Stimulated activated CD8-positive, alpha-beta memory T cell treated with anti-CD3 and anti-CD28 coated beads, Interleukin-12 subunit alpha, Interleukin-12 subunit beta, amount 100 ng/mL, for 24 hours (primary cell): ENCODE measurements at regions not wholly inside any gene's neighbourhood (a gene's known extent, or its start where the extent isn't known, plus 50 kb on each side); places are given as distances from the start of the nearest gene placed in this dataset.
"Not testable (repeated sequence)": the region's sequence is repeated elsewhere in the genome, so short reads cannot be mapped to it uniquely, and the experiment has no call there.

Experiments used
- DNase-seq: peaks from one replicate; pipeline ENCODE4 v3.0.0-alpha.2; 2020; ENCODE audit errors: extremely low read depth

DNA sequence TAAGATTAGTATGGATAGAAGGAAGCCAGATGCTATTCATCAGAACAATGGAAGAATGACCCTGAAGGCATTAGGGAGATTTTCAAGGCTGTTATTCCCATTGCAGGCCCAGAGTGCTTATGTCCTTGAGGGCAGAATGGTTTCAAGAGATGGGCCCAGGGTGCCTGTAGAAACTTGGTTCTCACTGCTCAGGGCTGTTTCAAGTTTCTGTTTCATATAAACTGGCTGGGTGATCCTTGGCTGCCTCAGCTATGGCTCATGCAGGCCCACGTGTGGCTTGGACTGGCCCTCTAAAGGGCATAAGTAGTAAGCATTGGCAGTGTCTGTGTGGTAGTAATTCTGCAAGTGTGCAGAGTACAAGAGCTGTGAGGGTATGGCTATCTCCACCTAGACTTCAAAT is 540.9 kb upstream of the MAN1A1 start:
- DNase-seq: no peak

DNA sequence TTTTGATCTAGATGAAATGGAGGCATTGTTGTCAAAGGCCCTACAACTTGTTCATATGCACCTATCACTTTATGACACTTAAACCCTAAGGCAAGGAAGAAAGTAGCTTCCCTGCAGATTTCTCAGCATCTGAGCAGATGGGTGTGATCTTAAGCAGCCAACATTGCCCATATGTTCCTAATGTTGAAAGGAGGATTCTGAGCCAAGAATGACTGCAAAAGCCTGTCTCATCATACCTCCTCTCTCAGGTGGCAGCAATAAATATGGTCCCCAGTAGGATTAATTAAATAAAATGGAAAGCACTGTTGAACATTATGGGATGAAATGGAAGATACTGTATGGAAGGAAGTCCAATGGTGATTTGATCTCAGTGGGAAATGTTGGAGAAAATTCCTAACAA is 538.1 kb upstream of the MAN1A1 start:
- DNase-seq: no peak

DNA sequence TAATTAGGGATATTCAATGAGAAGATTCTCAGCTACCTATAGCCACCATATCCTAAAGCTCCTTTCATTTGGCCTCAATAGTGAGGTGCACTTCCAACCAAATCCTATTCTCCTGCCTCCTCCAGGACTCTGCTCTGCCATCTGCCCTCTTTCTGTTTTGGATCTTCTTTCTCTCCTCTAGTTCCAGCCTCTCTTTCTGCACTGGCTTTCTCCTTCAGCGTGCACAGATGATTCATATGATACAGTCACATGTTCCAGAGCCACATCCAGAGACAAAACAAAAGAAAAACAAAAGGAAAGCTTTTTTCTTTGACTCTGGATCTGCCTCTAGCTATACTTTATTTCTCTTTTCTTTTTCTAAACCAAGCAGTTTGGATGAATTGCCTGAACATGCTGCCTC is 531.9 kb upstream of the MAN1A1 start:
- DNase-seq: no peak

DNA sequence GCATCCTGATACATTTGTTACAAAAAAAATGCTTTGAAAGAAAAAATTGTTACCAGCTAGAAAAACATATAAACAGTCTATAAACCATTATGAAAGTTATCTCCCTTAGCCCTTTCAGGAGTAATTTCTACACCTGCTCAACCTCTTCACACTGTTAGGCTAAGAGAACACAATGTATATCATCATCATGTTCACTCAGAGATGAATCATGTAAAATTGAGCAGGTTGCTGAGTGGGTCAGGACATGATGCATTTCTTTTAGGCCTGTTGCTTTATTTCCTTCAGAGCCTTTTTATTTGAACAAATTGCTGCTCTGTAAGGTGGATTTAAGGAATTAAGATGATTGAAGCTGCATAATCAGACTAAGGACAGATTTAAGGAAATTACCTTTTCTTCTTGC is 531.3 kb upstream of the MAN1A1 start:
- no peak for DNase-seq

DNA sequence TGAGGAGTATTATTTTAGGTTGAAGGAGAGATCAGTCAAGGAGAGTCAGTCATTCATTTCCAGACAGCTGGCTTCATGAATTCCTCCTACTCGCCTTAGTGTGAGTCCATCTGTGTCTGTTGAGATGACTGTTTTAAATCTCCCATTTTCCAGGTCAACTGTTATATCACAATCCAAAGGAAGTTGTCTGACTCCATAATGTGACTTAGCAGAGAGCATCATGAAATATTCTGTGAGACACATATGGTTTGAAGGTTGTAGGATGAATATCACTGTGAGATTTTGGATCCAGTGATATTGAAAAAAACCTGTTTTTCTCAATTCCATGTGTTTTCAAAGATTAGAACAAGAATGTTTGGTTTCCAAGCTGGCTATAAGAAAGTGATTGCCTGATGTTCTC is 530.2 kb upstream of the MAN1A1 start:
- DNase-seq: no peak

DNA sequence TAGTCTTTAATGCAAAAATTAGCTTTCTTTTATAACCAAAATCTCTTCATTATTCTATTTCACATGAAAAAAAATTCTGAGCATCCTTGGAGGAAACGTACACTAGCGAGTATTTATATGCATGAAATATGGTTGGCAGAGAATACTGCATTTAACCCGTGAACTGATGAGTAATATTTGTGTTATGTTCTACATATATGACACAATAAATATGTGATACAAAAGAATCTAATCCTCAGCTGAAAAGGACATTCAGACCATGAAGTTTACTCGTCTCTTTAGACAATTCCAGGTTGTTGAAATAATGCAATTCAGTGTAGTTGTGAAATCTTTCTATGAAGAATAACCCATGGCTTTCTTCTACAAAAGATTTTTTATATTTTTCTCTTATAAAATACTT is 524.8 kb upstream of the MAN1A1 start:
- no peak for DNase-seq

DNA sequence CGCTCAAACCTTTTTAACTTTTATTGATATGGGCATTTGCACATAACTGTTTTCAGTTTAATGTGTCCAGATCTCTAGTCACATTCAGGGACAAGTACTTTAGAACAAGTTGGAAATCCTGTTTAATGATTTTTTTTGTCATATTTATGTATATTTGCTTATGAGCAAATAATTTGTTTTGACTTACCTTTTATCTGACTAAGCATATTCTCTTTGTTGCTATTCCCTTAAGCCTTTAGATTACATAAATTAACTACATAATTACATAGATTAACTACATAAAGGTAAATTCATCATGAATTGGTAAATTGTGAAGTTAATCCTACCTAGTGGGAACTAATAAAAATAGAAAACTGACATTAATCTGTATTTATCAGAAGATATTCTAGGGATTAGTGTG is 523.5 kb upstream of the MAN1A1 start:
- no peak for DNase-seq

DNA sequence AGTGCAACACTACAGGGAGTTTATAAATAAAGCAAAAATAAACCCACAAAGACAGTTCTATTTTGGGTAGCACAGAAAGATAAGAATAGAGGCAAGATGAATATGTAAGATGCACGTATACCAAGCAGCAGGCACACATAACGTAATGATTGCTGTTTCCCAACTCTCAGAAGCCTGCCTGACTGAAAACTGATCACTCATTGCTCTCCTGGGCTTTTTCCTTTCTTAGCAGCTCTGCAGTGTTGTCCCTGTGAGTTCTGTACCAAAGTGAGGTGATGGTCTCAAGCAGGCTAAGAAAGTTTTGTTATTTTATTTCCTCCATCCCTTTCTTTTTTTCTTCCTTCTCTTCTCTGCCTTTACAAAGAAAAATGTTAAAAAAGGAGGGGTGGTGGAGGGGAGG is 522.0 kb upstream of the MAN1A1 start:
- no peak for DNase-seq

DNA sequence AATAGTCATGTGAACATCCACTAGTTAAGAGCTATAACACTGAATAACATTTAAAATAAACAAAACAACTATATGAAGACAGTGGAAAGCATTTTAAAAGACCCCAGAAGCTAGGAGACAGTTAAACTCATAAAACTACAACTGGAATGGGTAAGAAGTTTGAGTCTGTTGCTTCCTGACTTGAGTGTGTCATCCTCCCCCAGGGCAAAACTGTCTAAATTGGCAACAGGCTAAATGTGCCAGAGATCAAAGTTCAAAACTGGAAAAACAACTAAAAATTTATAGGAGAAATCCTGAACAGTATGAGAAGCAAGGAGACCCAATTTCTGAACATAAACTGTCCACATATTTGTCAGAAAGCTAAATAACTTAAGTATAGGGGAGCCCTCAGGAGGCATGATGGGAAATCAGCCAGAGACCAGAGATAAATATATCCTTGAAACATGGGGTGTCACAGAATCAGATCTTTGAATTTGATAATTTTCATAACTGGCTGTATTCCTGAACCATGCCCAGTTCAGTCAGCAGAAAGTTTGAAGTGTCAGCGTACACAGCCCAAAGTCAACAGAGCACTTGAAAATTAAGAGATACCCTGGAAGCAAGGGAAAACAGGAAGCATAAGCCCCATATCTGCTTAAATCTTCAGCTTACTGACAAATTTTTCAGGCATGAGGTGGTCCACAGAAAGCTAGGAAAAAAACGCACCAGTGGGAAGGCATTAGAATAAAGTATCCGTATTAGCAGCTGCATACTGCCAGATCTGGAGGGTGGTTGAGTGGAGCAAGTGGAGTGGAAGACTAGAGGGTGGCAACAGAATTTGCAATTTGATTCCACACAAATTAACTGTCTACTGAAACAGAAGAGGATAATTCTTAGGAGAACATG is 516.1 kb upstream of the MAN1A1 start:
- DNase-seq: no peak

DNA sequence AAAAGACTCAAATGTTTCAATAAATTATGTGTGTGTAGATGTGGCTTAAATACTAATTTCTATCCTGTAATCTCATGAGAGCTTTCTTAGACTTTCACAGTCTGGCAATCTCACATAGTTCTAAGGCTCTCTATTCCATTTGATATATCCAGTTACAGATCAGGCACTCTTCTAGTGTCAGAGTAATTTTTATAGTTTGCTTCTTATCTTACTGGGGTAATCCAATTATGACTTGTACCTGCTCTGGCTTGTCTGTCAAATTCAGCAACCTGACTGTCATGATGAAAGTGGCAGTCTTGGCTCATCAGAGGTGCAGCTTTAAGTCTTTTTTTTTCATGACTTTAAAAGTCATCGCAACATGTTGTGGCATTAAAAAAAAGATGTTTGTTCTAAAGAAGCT is 513.2 kb upstream of the MAN1A1 start:
- no peak for DNase-seq

DNA sequence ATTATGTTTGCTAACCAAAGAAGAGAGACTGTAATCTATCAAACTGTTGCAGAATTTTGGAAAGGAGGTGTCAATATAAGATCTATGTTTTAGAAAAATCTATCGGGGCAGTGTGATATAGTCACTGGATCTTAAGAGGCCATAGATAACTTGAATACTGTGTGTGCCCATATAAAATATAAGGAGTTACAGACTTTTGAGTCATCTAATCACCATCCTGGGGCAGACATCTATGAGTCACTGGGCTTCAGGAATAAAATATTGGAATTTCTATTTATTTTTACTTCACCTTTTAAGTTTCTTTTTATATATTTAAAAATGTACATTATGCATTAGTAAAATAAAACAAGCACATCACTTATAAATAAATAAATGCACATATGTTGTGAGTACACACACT is 509.3 kb upstream of the MAN1A1 start:
- no peak for DNase-seq

DNA sequence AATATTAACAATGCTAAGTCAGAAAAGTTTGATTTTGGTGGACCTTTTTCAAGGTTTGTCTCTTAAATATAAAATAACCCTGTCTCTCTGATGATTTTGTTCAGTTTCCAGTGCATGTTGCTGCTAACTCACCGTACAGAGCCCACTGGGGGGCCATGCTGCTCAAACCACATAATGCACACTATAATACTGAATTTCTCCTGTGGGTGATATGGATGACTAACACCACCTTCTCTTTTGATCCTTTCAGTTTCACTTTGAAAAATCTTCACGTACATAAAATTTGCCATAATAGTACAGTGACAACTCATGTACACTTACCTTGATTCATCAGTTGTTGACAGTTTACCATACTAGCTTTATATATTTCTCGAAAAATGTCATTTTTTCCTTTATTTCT is 506.6 kb upstream of the MAN1A1 start:
- no peak for DNase-seq

DNA sequence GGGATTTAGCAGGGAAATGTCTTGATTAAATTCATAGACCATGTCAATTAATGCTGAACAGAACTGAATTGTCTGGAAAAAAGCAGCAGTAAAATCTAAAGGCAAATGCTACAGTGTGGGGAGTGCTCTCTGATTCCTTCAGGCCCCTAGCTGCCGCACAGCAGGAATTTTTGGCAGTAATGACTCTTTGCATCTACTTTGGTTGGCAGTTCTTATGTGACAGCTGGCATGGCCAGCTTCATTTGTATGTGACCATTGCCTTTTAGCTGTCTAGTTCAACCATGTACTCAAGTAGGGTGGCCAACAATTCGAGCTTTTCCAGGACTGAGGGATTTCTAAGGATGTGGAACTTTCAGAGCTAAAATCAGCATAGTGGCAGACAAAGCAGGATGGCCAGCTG is 499.1 kb upstream of the MAN1A1 start:
- DNase-seq: no peak

DNA sequence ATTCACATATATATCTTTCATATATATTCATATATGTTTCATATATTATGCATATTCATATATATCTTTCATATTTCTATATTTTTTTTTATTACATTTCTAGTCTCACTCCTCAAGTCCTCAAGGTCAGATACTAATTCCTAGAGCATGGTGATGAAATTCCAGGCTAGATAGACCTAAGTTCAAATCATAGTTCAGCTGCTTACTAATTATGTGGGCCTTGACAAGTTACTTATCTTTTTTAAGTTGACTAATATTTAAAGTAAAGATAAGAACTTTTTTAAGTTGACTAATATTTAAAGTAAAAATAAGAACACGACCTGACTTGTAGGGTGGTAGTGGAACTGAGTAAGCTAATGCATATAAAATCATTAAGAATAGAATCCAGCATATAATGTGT is 495.6 kb upstream of the MAN1A1 start:
- no peak for DNase-seq

DNA sequence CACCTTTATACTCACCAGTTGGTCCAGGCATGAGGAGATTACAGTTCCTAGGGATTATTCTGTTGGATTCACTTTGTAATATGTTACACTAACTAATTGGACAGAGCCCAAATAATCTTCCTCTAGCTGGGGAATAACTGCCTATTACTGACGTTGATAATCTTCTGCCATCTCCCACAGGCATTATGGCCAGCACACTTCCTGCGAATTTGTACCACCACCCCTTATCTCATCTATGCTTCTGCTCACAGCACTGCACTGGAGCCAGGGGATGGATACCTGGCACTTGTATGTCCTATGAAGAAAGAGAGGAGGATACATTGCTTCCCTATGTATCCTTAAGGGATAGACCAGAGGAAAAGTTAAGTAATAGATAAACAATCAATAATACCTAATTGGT is 494.8 kb upstream of the MAN1A1 start:
- no peak for DNase-seq

DNA sequence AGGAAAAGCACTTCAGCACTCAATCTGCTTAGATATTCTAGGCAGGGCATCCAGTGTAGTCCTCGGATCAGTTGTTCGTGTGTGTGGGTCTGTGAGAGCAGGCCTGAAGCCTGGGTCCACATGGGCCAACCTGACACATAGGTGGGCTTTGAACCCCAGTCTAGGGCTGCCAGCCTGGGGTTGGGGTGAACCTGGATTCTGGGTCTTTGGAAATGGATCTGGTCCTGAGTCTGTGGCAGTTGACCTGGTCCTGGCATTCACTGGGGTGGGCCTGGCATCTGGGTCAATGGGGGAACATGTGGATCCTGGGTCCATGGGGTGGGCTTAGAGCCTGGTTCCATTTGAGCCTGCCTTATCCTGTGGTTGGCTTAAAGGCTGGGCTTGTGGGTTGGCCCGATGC is 492.6 kb upstream of the MAN1A1 start:
- no peak for DNase-seq

DNA sequence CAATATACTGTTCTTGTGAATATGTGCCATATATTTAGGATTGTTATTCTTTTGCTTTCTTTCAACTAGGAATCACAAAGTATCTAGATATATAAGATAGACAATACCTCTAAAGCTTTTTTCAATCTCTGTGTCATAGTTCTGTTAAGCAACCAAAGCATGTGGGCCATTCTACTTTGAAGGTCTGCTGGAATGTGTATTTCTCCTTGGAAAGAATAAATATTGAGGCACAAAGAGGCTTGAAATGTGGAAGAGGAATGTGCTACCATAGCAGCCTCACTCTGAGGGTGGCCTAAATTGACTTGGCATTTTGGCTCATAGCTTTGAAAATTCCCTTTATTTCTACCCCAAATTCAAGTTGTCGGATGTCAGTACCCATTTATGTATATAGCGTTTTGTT is 488.5 kb upstream of the MAN1A1 start:
- no peak for DNase-seq

DNA sequence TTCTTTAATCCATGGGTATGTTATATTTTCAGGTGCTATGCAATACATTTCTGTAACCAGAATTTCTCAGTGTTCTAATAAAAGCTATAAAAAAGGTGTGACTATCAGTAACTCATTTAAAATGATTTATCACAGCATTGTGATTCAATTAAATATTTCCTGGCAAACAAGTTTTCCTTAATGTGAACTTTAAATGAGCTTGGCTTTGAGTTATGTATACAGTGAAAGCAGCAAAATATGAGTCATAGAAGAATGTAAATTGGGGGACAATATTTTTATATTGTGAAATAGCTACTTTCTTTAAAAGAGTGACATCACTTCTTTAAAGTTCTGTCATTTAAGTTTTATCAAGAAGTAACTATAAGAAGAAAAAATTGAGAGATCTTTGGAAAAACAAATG is 484.9 kb upstream of the MAN1A1 start:
- DNase-seq: no peak

DNA sequence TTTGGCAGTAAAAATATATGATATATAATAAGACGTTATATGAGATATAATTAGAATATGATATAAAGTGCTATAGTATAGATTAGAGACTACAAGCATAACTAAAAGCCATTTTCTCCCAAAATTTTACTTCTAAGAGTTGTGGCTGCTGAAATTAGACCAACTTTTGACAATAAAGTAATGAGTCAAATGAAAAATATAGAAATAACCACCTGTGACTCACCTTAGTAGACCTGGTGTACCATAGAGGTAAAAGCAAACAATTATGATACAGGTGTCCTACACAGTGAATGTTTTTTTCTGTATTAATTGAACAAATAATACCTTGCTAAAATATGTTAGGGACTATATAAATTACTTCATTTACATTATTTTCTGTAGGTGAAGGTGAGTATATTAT is 482.9 kb upstream of the MAN1A1 start:
- DNase-seq: no peak

DNA sequence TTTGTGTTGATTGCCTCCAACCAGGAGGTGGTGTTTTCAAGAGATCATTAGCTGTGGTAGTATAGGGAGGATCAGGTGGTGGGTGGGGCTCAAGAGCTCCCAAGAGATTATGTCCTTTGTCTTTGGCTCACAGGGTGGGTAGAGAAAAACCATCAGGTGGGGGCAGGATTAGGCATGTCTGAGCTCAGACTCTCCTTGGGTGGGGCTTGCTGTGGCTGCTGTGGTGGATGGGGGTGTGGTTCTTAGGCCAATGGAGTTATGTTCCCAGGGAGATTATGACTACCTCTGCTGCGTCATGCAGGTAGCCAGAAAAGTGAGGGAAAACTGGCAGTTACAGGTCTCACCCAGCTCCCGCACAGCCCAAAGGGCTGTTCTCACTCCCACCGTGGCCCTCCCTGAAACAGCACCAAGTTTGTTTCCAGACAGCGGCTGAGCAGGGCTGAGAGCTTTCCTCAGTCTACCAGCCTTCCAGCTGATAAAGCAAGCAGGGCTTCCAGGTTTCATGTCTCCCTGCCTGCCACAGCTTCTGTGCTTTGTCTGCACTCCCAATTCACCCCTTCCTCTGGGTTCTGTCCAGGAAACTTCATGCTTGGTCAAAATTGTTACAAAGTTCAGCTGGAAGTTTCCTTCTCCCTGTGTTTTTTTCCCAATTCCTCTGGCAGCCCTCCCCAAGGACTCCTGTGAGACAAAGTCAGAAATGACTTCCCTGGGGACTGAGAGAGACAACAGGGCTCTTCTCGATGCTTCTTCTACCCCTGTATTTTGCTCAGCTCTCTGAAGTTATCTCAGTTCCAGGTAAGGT is 481.1 kb upstream of the MAN1A1 start:
- no peak for DNase-seq

DNA sequence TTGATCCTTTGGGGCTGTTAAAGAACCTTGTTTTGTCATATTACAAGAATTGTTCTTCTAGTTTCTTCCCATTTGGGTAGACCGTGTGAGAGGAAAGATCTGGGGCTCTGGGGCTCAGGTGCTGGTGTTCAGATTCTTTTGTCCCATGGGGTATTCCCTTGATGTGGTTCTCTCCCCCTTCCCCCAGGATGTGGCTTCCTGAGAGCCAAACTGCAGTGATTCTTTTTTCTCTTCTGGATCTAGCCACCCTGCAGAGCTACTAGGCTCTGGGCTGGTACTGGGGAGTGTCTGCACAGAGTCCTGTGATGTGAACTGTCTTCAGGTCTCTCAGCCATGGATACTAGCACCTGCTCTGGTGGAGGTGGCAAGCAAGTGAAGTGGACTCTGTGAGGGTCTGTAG is 480.5 kb upstream of the MAN1A1 start:
- DNase-seq: no peak

DNA sequence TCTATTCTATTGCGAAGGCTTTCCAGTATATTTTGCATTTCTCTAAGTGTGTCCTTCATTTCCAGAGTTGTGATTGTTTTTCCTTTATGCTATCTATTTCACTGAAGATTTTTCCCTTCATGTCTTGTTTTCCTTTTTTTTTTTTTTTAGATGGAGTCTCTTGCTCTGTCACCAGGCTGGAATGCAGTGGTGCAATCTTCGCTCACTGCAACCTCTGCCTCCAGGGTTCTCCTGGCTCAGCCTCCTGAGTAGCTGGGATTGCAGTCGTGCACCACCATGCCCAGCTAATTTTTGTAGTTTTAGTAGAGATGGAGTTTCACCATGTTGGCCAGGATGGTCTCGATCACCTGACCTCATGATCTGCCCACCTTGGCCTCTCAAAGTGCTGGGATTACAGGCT is 479.9 kb upstream of the MAN1A1 start:
- DNase-seq: not testable (repeated sequence)

DNA sequence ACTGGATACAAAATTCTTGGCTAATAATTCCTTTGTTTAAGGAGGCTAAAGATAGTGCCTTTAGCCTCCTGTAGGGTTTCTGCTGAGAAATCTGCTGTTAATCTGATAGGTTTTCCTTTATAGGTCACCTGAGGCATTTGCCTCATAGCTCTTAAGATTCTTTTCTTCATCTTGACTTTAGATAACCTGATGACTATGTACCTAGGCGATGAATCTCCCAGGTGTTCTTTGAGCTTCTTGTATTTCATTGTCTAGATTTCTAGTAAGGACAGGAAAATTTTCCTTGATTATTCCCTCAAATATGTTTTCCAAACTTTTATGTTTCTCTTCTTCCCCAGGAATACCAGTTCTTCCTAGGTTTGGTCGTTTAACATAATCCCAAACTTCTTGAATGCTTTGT is 479.4 kb upstream of the MAN1A1 start:
- DNase-seq: no peak
